ENCODE measurements at regions not wholly inside any gene's neighbourhood (a gene's known extent, or its start where the extent isn't known, plus 50 kb on each side); places are given as distances from the start of the nearest gene placed in this dataset.
"Not testable (repeated sequence)": the region's sequence is repeated elsewhere in the genome, so short reads cannot be mapped to it uniquely, and the experiment has no call there.

DNA sequence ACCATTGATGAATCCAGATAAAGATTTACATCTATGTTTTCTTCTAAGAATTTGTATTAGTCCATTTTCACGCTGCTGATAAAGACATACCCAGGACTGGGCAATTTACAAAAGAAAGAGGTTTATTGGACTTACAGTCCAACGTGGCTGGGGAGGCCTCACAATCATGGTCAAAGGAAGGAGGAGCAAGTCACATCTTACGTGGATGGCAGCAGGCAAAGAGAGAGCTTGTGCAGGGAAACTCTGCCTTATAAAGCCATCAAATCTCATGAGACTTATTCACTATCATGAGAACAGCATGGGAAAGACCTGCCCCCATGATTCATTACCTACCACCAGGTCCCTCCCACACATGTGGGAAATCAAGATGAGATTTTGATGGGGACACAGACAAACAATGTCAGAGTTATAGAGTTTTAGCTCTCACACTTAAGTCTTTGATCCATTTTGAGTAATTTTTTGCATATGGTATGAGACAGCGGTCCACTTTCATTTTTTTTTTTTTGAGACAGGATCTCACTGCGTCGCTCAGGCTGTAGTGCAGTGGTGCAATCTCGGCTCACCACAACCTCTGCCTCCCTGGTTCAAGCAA, 53.5 kb upstream of the JADE2 start:
- H3K9me3 Mint-ChIP-seq: peaks cover 11% of the 10 kb centered on the region

DNA sequence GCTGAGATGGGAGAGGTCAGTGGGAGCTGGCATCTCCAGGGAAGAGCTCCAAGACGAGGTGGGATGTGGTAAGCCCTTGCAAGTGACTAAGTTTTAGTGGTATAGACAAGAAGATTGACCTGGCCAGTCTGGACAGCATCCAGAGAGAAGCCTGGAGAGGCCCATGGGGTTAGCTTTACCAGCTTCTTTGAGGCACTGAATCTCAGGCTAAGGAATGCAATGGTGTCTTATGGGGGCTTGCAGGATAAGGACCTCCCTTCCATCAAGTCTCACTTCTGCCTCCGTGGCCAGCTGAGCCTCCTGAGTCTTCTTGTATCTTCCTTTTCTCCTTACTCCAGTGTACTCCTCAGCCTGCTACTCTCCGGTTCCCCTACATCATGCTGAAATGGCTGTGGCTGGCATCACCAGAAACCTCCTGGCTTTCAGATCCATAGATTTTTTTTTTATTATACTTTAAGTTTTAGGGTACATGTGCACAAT, 56.5 kb upstream of the JADE2 start:
- Mint-ChIP-seq H3K36me3 (ENCODE audit: low read depth) (no peaks in the 10 kb centered on the region), H3K27ac (no peak overlapping the region)
- no peak for DNase-seq

More for the DNA sequence above, 53.5 kb upstream of the JADE2 start:
- not testable (repeated sequence) for H3K36me3 Mint-ChIP-seq (ENCODE audit: low read depth); H3K27me3 Mint-ChIP-seq; H3K4me1 Mint-ChIP-seq; H3K4me3 Mint-ChIP-seq; DNase-seq; ATAC-seq; H3K27ac Mint-ChIP-seq

DNA sequence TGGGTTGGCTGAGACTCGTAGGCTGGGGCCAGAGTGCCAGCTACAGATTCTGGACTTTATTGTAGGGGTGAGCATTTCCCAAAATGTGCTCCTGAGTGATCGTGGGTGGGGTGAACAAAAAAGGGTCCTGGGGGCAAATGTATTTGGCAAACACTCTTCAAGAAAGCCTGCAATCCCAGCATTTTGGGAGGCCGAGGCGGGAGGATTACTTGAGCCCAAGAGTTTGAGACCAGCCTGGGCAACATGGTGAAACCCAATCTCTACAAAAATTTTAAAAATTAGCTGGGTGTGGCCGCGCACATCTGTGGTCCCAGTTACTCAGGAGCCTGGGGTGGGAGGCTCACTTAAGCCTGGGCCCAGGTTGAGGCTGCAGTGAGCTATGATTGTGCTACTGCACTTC, 55.5 kb upstream of the CDKN2AIPNL start:
- H3K4me1 Mint-ChIP-seq: peaks cover 27% of the 10 kb centered on the region
- no peak overlapping the region for H3K27ac Mint-ChIP-seq
- DNase-seq (no peak), ATAC-seq (no peak)
- H3K36me3 Mint-ChIP-seq (ENCODE audit: low read depth): no peaks in the 10 kb centered on the region
- H3K9me3 Mint-ChIP-seq: peaks cover 4% of the 10 kb centered on the region
- H3K4me3 Mint-ChIP-seq: no peak overlapping the region
- no peaks in the 10 kb centered on the region for H3K27me3 Mint-ChIP-seq

More for the DNA sequence above, 56.5 kb upstream of the JADE2 start:
- H3K27me3 Mint-ChIP-seq: no peaks in the 10 kb centered on the region
- peaks cover 28% of the 10 kb centered on the region for H3K4me1 Mint-ChIP-seq
- ATAC-seq: no peak
- H3K4me3 Mint-ChIP-seq: no peak overlapping the region
- H3K9me3 Mint-ChIP-seq: peaks cover 10% of the 10 kb centered on the region

DNA sequence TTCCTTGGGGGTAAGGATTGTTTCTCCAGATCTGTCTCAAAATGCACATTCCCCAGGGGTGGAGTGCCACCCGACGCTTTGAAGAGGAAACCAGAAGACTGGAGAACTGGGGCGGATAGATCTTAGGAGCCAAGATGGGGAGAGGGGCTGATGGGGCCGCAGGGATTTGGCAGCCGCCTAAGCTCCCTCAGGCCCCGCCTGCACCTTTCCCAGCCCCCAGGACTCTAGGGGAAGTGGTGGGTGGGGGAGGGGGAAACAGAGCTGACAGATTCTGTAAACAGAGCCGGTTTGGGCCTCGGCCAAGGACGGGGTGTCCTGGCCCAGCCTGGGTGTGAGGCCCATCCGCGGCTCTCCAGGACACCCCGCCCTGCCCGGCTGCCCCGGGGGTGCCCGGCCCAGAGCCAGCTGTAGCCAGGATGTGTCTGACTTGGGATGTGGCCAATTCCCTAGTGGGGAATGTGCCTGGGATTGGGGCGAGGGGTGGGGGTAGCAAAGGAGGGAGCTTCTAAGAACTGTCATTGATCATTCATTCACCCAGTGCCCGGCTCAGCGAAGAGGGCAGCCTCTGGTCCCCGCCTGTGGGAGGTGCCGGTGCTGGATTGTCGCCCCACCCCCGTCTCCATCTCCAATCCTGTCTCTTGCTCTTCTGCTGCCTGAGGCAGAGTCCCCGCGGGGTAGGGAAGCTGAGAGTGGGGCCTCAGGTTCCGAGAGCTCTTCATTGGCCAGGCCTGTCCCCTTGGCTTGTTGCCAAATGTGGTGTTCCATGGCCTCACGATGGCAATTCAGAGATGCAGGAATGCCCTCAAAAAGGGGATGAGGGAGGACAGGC, 54.8 kb upstream of the CDKN2AIPNL start:
- H3K9me3 Mint-ChIP-seq: no peaks in the 10 kb centered on the region
- H3K27me3 Mint-ChIP-seq: no peaks in the 10 kb centered on the region
- peak; percentile 53 for DNase-seq
- peak overlapping the region; percentile 62 for H3K27ac Mint-ChIP-seq
- H3K4me1 Mint-ChIP-seq: peaks cover 25% of the 10 kb centered on the region
- peak overlapping the region; percentile 74 for H3K4me3 Mint-ChIP-seq
- peak; percentile 50 for ATAC-seq
- H3K36me3 Mint-ChIP-seq (ENCODE audit: low read depth): no peaks in the 10 kb centered on the region

DNA sequence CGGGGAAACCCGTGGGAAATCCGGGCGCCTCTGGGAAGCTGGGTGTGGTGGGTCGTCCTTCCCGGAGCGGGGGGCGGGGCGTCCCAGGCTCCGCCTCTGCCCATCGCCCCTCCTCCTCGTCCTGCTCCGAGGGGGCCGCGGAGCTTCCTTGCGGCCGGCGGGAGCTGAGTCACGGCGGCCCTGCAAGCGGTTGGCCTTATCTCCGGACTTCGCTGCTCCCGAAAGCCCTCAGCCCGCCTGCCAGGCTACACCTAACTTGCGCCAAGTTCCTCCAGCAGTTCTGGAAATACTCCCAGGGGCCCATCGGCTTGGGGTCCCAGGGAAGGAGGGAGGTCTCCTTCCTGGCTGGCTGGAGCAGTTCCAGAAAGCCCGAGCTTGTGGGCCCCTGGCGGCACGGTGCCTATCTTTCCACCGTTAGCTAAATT, 54.1 kb upstream of the CDKN2AIPNL start:
- H3K4me1 Mint-ChIP-seq: peaks cover 25% of the 10 kb centered on the region
- peak overlapping the region; percentile 62 for H3K27ac Mint-ChIP-seq
- H3K9me3 Mint-ChIP-seq: no peaks in the 10 kb centered on the region
- no peaks in the 10 kb centered on the region for H3K36me3 Mint-ChIP-seq (ENCODE audit: low read depth)
- H3K27me3 Mint-ChIP-seq: no peaks in the 10 kb centered on the region
- H3K4me3 Mint-ChIP-seq: peak overlapping the region; percentile 74
- peak; percentile 79 for ATAC-seq
- DNase-seq: peak; percentile 77

DNA sequence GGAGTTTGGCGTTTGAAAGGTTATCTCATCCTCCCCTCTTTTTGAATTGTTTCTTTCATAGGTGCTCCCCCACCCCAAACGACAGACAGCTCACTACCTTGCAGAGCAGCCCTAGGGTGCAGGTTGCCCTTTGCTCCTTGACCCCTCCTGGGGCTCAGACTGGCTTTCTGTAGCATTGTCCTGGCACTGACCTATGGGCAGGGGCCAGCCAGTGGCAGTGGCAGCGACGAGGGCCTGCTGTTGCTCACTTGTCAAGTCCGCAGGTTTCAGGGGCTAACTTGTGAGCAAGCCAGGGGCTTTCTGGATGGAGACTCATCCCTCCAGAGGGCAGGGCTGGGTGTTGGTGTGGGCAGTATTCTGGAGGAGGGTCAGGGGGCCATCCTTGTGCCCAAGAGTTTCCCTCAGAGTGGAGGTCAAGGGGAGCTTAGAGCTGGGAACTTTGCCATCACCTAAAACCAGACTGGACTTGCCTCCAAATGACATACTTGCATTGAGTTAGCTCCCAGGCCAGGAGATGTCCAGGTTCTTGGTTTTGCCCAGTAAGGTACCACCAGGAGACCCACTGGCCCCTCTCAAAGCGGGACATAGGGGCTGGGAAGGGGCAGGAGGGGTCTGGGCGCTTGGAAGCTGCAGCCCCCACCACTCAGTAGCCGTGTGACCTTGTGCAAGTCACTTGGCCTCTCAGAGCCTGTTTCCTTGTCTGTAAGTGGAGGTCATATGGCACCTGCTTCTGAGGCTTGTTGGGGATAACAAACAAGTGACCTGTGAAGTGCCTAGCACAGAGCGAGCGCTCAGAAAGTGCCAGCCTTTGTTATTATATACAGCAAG, 53.5 kb upstream of the CDKN2AIPNL start:
- no peak overlapping the region for H3K27ac Mint-ChIP-seq
- peaks cover 25% of the 10 kb centered on the region for H3K4me1 Mint-ChIP-seq
- no peak for DNase-seq
- H3K27me3 Mint-ChIP-seq: no peaks in the 10 kb centered on the region
- ATAC-seq: peak; percentile 37
- no peaks in the 10 kb centered on the region for H3K36me3 Mint-ChIP-seq (ENCODE audit: low read depth)
- H3K4me3 Mint-ChIP-seq: peak overlapping the region; percentile 74
- H3K9me3 Mint-ChIP-seq: no peaks in the 10 kb centered on the region

DNA sequence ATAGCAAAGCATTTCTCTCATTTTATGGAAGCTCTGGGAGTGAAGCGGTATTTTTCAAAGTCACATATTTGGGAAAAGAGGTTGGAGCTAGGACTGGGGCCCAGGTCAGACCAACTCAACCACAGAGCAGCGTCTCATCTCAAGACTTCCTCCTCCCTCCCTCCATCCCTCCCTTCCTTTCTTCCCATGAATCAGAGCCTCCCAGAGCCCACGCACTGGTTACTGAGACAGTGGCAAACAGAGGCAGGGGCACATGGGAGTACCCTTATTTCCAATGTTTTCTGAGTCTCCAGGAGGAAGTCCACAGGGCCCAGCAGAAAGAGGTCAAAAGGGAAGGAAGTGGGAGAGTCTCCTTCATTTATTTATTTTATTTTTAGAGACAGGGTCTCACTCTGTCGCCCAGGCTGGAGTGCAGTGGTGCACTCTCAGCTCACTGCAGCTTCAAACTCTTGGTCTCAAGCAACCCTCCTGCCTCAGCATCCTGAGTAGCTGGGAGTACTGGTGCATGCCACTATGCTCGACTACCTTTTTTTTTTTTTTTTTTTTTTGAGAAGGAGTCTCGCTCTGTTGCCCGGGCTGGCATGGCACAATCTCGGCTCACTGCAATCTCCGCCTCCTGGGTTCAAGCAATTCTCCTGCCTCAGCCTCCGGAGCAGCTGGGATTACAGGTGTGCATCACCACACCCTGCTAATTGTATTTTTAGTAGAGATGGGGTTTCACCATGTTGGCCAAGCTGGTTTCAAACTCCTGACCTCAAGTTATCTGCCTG, 52.5 kb upstream of the CDKN2AIPNL start:
- Mint-ChIP-seq H3K4me3 (no peak overlapping the region), H3K36me3 (ENCODE audit: low read depth) (no peaks in the 10 kb centered on the region), H3K27me3 (no peaks in the 10 kb centered on the region), H3K4me1 (peaks cover 25% of the 10 kb centered on the region), H3K27ac (no peak overlapping the region), H3K9me3 (no peaks in the 10 kb centered on the region)
- DNase-seq: no peak
- no peak for ATAC-seq

DNA sequence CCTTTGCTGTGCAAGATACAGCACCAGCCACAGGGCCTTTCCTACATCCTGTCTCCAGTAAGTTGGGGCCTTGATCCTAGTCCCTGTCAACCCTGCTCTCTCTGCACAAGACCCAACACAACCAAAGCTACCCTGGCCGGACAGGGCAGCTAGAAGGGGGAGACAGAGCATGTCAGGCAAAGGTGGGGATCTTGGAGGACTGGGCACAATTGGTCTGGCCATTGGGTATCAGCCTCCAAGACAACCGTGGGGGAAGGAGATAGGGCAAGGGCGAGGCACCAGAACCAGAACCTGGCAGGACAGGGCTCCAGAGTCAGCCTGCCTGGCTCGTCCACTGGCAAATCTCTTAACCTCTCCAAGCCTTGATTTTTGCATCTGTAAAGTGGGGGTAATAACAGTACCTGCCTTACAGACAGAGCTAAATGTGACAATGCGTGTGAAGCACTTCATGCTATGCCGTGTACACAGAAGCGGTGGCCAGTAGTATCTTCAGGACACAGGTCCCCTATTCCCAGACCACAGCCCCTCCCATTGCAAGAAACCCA, 51.6 kb upstream of the CDKN2AIPNL start:
- H3K27me3 Mint-ChIP-seq: no peaks in the 10 kb centered on the region
- no peak for ATAC-seq
- H3K4me3 Mint-ChIP-seq: no peak overlapping the region
- H3K9me3 Mint-ChIP-seq: no peaks in the 10 kb centered on the region
- no peak overlapping the region for H3K27ac Mint-ChIP-seq
- H3K4me1 Mint-ChIP-seq: peaks cover 25% of the 10 kb centered on the region
- no peak for DNase-seq
- H3K36me3 Mint-ChIP-seq (ENCODE audit: low read depth): no peaks in the 10 kb centered on the region

DNA sequence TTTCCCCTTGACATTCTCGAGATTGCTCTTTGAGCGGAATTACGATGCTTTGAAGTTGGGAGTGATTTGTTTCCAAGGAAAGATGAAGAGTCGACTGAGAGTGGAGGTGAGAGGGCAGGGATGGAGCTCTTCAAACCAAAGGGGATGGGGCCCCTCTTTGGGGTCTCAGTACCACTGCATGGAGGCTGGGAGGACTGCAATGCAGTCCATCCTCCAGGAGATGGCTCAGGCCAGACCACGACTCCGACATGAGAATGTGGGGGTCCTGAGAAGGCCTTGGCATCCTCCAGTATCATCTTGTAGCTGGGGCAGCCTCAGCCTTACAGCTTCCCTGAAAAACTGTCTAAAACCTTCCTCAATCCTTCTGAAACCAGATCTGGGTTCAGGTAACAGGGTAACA, 51.1 kb upstream of the CDKN2AIPNL start:
- no peak overlapping the region for H3K4me3 Mint-ChIP-seq
- H3K36me3 Mint-ChIP-seq (ENCODE audit: low read depth): no peaks in the 10 kb centered on the region
- ATAC-seq (no peak), DNase-seq (no peak)
- H3K4me1 Mint-ChIP-seq: peaks cover 25% of the 10 kb centered on the region
- H3K27me3 Mint-ChIP-seq: no peaks in the 10 kb centered on the region
- no peak overlapping the region for H3K27ac Mint-ChIP-seq
- H3K9me3 Mint-ChIP-seq: no peaks in the 10 kb centered on the region

DNA sequence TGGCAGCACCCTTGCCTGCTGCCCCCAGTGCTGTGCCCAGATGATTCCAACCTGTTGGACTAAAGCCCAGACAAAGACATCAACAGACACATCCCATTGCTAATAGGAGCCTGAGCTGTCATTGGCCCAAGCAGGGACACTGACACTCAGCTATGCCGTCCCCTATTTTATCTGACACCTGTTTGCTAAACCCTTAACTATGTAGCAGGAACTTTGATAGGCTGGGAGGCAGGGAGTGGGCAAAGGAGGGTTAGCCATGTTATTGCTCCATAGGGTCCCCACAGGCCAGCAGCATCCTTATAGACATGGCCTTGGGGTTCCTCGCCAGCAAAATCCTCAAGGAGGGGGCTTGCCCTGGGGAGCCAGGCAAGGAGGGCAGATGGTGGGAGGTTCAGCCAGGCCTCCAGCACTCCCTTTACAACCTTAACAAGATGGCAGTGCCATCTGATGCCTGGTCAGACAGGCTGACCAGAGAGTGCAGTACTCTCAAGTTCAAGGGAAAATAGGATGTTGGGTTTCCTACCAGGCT, 50.4 kb upstream of the CDKN2AIPNL start:
- no peaks in the 10 kb centered on the region for H3K36me3 Mint-ChIP-seq (ENCODE audit: low read depth)
- no peak for DNase-seq
- H3K27me3 Mint-ChIP-seq: no peaks in the 10 kb centered on the region
- H3K27ac Mint-ChIP-seq: no peak overlapping the region
- peaks cover 24% of the 10 kb centered on the region for H3K4me1 Mint-ChIP-seq
- no peaks in the 10 kb centered on the region for H3K9me3 Mint-ChIP-seq
- no peak for ATAC-seq
- H3K4me3 Mint-ChIP-seq: no peak overlapping the region
